HCT116 (cell line): ENCODE measurements at regions not wholly inside any gene's neighbourhood (a gene's known extent, or its start where the extent isn't known, plus 50 kb on each side); places are given as distances from the start of the nearest gene placed in this dataset.

Experiments used
- ATAC-seq: fragments of 200-7000 bp; cut with Tn5 transposase; 2 replicates; pipeline ENCODE4 v1.9.1; 2020; ENCODE audit warnings: mild to moderate bottlenecking, moderate library complexity
- BruUV-seq: library from RNA; stranded (reverse); fragments of 400-500 nt; replicated peaks from 2 replicates; lab custom pipeline; 2021; lab: Mats Ljungman, UMichigan
- CTCF ChIA-PET: fragments of 300-600 bp; sonication (Branson Sonifier 250); formaldehyde crosslinking; loops from one replicate; lab custom pipeline; 2021; ENCODE audit warnings: antibody characterized with exemption; lab: Charles Lee
- POLR2A ChIA-PET: fragments of 300-600, 350-600 bp; sonication (Branson Sonifier 250); formaldehyde crosslinking; loops from one replicate; lab custom pipeline; 2021; ENCODE audit warnings: antibody characterized with exemption; lab: Charles Lee
- RAD21 ChIA-PET, 2 experiments: fragments of 300-600 bp; sonication (Branson Sonifier 250); formaldehyde crosslinking; loops; one replicate each; lab custom pipeline; 2023; ENCODE audit warnings: low total read pairs in 2 of 2; ENCODE audit not compliant: uncharacterized antibody in 2 of 2, unreplicated experiment in 2 of 2, low non-redundant PET in 1 of 2; lab: Charles Lee
- DNase-seq: peaks from one replicate; pipeline ENCODE4 v3.0.0-alpha.2; 2010; ENCODE audit warnings: low read depth, low spot score
- H2AFZ ChIP-seq: fragments of 200-600 bp; shearing (Covaris generic), sonication (generic); 2 replicates; pipeline ENCODE4 v1.6.1; 2017; ENCODE audit warnings: low read depth, mixed run types, mixed read lengths, antibody characterized with exemption, low read length; ENCODE audit not compliant: poor library complexity, severe bottlenecking
- H3K27ac ChIP-seq: 2 replicates; pipeline ENCODE4 v1.5.1; 2012; ENCODE audit warnings: low read depth, low read length
- H3K27me3 ChIP-seq: fragments of 200-600 bp; sonication (generic); 2 replicates; pipeline ENCODE4 v1.6.1; 2016; ENCODE audit warnings: mixed run types, low read length, mixed read lengths; ENCODE audit not compliant: insufficient read depth
- H3K36me3 ChIP-seq, 2 experiments: fragments of 200-500 bp in 1 of 2; fragments of 200-600 bp in 1 of 2; sonication (Bioruptor generic) in 1 of 2; sonication (generic) in 1 of 2; 2 replicates each; pipeline versions ENCODE4 v1.5.1 to v1.6.1; 2014 to 2016; ENCODE audit warnings: low read length in 2 of 2, inconsistent platforms in 1 of 2, mixed read lengths in 1 of 2, mixed run types in 1 of 2; ENCODE audit not compliant: insufficient read depth in 2 of 2, control insufficient read depth in 1 of 2
- H3K4me1 ChIP-seq, 2 experiments: fragments of 200-600 bp in 1 of 2; sonication (generic) in 1 of 2; 2 replicates each; pipeline versions ENCODE4 v1.5.1 to v1.6.1; 2012 to 2017; ENCODE audit warnings: low read length in 2 of 2, inconsistent platforms in 1 of 2, mild to moderate bottlenecking in 1 of 2, mixed read lengths in 1 of 2, mixed run types in 1 of 2, moderate library complexity in 1 of 2; ENCODE audit not compliant: insufficient read depth in 2 of 2, control insufficient read depth in 1 of 2
- H3K4me2 ChIP-seq: fragments of 200-600 bp; sonication (generic); 2 replicates; pipeline ENCODE4 v1.6.1; 2017; ENCODE audit warnings: mixed run types, low read length, mixed read lengths
- H3K4me3 ChIP-seq, 2 experiments: fragments of 200-600 bp in 1 of 2; sonication (generic) in 1 of 2; replicated peaks in 1 of 2; 2 replicates each; pipeline ENCODE4 v1.5.1; 2011 to 2016; ENCODE audit warnings: low read length in 2 of 2, control low read depth in 1 of 2, low read depth in 1 of 2, mild to moderate bottlenecking in 1 of 2, mixed read lengths in 1 of 2, mixed run types in 1 of 2
- H3K79me2 ChIP-seq: fragments of 200-600 bp; sonication (generic); 2 replicates; pipeline ENCODE4 v1.6.1; 2017; ENCODE audit warnings: mild to moderate bottlenecking, mixed run types, low read length, moderate library complexity, mixed read lengths; ENCODE audit not compliant: insufficient read depth
- H3K9ac ChIP-seq: fragments of 200-600 bp; sonication (generic); 2 replicates; pipeline ENCODE4 v1.6.1; 2016; ENCODE audit warnings: low read length, mixed read lengths
- H3K9me2 ChIP-seq: fragments of 200-600 bp; sonication (generic), shearing (Covaris generic); 2 replicates; pipeline ENCODE4 v1.6.1; 2017; ENCODE audit warnings: mixed run types, mild to moderate bottlenecking, moderate library complexity; ENCODE audit not compliant: insufficient read depth
- H3K9me3 ChIP-seq, 2 experiments: fragments of 200-500 bp in 1 of 2; fragments of 200-600 bp in 1 of 2; sonication (Bioruptor generic) in 1 of 2; sonication (generic) in 1 of 2; 2 replicates each; pipeline ENCODE4 v1.6.1; 2014 to 2017; ENCODE audit warnings: low read length in 2 of 2, mixed read lengths in 2 of 2, inconsistent platforms in 1 of 2, low read depth in 1 of 2, mild to moderate bottlenecking in 1 of 2, mixed run types in 1 of 2, moderate library complexity in 1 of 2; ENCODE audit not compliant: control insufficient read depth in 1 of 2, insufficient read depth in 1 of 2
- H4K20me1 ChIP-seq: fragments of 200-600 bp; sonication (generic), shearing (Covaris generic); 2 replicates; pipeline ENCODE4 v1.6.1; 2017; ENCODE audit warnings: mixed run types, mild to moderate bottlenecking, moderate library complexity; ENCODE audit not compliant: insufficient read depth
- FOSL1 ChIP-seq: IDR thresholded peaks from 2 replicates; pipeline ENCODE4 v1.6.1; 2012; ENCODE audit warnings: low read depth
- REST ChIP-seq: IDR thresholded peaks from 2 replicates; pipeline ENCODE4 v1.6.1; 2012; ENCODE audit warnings: low read depth
- SP1 ChIP-seq: IDR thresholded peaks from 2 replicates; pipeline ENCODE4 v1.6.1; 2012; ENCODE audit warnings: low read depth
- intact Hi-C: fragments of 100-400 bp; cut with micrococcal nuclease; formaldehyde crosslinking; loops from 2 replicates; pipeline ENCODE4 v1.10.0; 2022
- TF ChIP-seq, protein P1 (sequence below), 3 experiments: fragments of 200-600 bp in 1 of 3; sonication (generic) in 1 of 3; IDR thresholded peaks in 2 of 3; conservative IDR thresholded peaks in 1 of 3; 2 replicates each; pipeline ENCODE4 v1.5.1; 2012 to 2017; ENCODE audit warnings: low read depth in 2 of 3, low read length in 2 of 3, antibody characterized with exemption in 1 of 3, borderline replicate concordance in 1 of 3, control low read depth in 1 of 3, mild to moderate bottlenecking in 1 of 3, mixed read lengths in 1 of 3, mixed run types in 1 of 3, moderate library complexity in 1 of 3; ENCODE audit not compliant: insufficient read depth in 1 of 3
- TF ChIP-seq, protein P2 (sequence below): IDR thresholded peaks from 2 replicates; pipeline ENCODE4 v1.6.1; 2012

DNA sequence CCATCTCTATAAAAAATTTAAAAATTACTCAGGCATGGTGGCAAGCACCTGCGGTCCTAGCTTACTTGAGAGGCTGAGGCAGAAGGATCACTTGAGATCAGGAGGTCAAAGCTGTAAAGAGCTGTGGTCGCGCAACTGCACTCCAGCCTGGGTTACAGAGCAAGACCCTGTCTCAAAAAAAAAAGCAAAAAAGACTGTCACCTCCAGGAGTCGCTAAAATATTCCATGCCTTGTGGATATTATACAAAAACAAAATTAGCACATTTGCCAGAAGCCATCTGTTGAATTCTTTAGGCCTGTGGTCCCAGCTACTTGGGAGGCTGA lies 87.0 kb upstream of the SDK1 start:
- H3K79me2 ChIP-seq, result no peaks in the 10 kb centered on the region
- H3K9me2 ChIP-seq, result no peaks in the 10 kb centered on the region
- H3K4me1 ChIP-seq, result no peaks in the 10 kb centered on the region; a peak in 1 of 4 replicates
- POLR2A ChIA-PET, result no interaction called here
- H3K4me2 ChIP-seq, result no peak overlapping the region
- H2AFZ ChIP-seq, result no peak overlapping the region
- RAD21 ChIA-PET, result no interaction called here
- BruUV-seq, result no TSS peak
- no peak overlapping the region for H3K9ac ChIP-seq
- DNase-seq (no peak), ATAC-seq (no peak)
- TF ChIP-seq, protein P1, sequence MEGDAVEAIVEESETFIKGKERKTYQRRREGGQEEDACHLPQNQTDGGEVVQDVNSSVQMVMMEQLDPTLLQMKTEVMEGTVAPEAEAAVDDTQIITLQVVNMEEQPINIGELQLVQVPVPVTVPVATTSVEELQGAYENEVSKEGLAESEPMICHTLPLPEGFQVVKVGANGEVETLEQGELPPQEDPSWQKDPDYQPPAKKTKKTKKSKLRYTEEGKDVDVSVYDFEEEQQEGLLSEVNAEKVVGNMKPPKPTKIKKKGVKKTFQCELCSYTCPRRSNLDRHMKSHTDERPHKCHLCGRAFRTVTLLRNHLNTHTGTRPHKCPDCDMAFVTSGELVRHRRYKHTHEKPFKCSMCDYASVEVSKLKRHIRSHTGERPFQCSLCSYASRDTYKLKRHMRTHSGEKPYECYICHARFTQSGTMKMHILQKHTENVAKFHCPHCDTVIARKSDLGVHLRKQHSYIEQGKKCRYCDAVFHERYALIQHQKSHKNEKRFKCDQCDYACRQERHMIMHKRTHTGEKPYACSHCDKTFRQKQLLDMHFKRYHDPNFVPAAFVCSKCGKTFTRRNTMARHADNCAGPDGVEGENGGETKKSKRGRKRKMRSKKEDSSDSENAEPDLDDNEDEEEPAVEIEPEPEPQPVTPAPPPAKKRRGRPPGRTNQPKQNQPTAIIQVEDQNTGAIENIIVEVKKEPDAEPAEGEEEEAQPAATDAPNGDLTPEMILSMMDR (IDR thresholded peaks at IDR 0.05 in 2 of 3, conservative IDR thresholded peaks at IDR 0.05 in 1 of 3; ENCODE audit: borderline replicate concordance in 1 of 3, insufficient read depth in 1 of 3, low read depth in 2 of 3, low read length in 2 of 3), result no peak
- TF ChIP-seq REST (no peak), FOSL1 (no peak), SP1 (no peak)
- TF ChIP-seq, protein P2, sequence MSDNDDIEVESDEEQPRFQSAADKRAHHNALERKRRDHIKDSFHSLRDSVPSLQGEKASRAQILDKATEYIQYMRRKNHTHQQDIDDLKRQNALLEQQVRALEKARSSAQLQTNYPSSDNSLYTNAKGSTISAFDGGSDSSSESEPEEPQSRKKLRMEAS, result no peak
- H3K27ac ChIP-seq, result no peak overlapping the region
- CTCF ChIA-PET, result no interaction called here
- H3K36me3 ChIP-seq, result no peaks in the 10 kb centered on the region
- no peaks in the 10 kb centered on the region for H3K9me3 ChIP-seq
- intact Hi-C loops, result no loop called here
- peaks cover 1% of the 10 kb centered on the region; the same call in 1 of the 2 replicates for H3K27me3 ChIP-seq
- H4K20me1 ChIP-seq, result no peaks in the 10 kb centered on the region
- no peak overlapping the region for H3K4me3 ChIP-seq
